ENCODE measurements at regions not wholly inside any gene's neighbourhood (a gene's known extent, or its start where the extent isn't known, plus 50 kb on each side); places are given as distances from the start of the nearest gene placed in this dataset.

- no peak overlapping the region for H3K4me3 Mint-ChIP-seq
- H3K27me3 Mint-ChIP-seq = no peaks in the 10 kb centered on the region
- peaks cover 7% of the 10 kb centered on the region for H3K9me3 Mint-ChIP-seq
- H3K27ac Mint-ChIP-seq = no peak overlapping the region
- ATAC-seq = no peak
- H3K36me3 Mint-ChIP-seq = no peaks in the 10 kb centered on the region
- H3K4me1 Mint-ChIP-seq = no peaks in the 10 kb centered on the region
These were observed 1046.2 kb downstream of the KCNT2 start for GRCh38 chr1:195562074-195562473.

DNA sequence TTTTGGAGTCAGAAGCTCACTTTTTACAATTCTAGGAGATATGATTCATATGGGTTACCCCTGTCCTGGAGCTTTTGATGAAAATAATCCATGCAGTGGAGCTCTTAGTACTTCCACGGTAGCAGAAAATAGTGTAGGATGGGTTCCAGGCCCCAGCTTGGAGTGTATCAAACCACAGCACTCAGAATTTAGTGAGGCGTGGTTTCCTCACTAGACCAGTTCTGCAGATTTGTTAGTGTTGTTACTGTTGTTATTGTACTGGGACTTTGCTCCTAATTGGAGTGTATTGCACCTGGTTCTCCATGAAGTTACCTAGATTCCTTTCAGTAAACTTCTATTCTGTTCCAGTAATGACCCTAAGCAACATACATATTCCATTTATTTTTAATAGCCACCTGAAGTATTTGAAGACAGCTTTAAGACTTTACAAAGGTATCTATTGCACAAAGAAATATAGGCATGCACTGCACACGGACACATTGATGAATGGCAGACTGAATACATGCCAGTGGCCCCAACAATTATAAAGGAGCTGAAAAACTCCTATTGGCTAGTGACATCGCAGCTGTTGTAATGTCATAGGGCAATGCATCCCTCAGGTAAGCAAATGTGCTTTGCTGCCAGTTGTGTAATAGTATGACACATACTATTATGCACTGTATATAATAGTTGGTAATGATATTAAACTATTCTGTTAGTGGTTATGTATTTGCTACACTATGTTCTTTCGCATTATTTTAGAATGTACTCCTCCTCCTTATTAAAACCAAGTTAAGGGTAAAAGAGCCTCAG is 1058.0 kb downstream of the KCNT2 start:
- Mint-ChIP-seq H3K9me3 (no peaks in the 10 kb centered on the region), H3K4me3 (no peak overlapping the region), H3K4me1 (no peaks in the 10 kb centered on the region), H3K27me3 (no peaks in the 10 kb centered on the region), H3K36me3 (no peaks in the 10 kb centered on the region), H3K27ac (no peak overlapping the region)
- no peak for ATAC-seq

GRCh38 chr1:195530961-195531360 is 1077.3 kb downstream of the KCNT2 start:
- Mint-ChIP-seq H3K36me3 (no peaks in the 10 kb centered on the region), H3K4me1 (no peaks in the 10 kb centered on the region), H3K27ac (no peak overlapping the region), H3K9me3 (peaks cover 8% of the 10 kb centered on the region), H3K4me3 (no peak overlapping the region), H3K27me3 (no peaks in the 10 kb centered on the region)
- no peak for ATAC-seq

GRCh38 chr1:195529881-195530280 is 1078.4 kb downstream of the KCNT2 start:
- H3K27me3 Mint-ChIP-seq = no peaks in the 10 kb centered on the region
- no peak for ATAC-seq
- H3K4me1 Mint-ChIP-seq = no peaks in the 10 kb centered on the region
- no peak overlapping the region for H3K4me3 Mint-ChIP-seq
- peaks cover 8% of the 10 kb centered on the region for H3K9me3 Mint-ChIP-seq
- no peak overlapping the region for H3K27ac Mint-ChIP-seq
- no peaks in the 10 kb centered on the region for H3K36me3 Mint-ChIP-seq

DNA sequence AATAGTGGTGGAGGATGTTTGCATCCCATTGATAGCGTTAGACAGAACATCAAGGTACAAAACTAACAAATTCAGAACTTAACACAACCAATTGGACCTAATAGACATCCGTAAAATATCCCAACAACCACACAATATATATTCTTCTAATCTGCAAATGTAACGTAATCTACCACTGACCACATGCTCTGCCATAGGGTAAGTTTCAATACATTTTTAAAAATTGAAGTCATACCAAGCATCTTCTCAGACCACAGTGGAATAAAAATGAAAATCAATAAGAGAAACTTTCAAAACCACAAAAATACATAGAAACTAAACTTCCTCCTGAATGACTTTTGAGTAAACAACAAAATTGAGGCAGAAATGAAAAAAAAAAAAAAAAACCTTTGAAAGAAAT is 1087.5 kb downstream of the KCNT2 start:
- Mint-ChIP-seq H3K4me3 (no peak overlapping the region), H3K36me3 (no peaks in the 10 kb centered on the region), H3K27ac (no peak overlapping the region), H3K9me3 (no peaks in the 10 kb centered on the region), H3K4me1 (no peaks in the 10 kb centered on the region), H3K27me3 (no peaks in the 10 kb centered on the region)
- no peak for ATAC-seq

- Mint-ChIP-seq H3K4me3 (no peak overlapping the region), H3K4me1 (no peaks in the 10 kb centered on the region), H3K27me3 (no peaks in the 10 kb centered on the region), H3K36me3 (no peaks in the 10 kb centered on the region), H3K27ac (no peak overlapping the region), H3K9me3 (no peaks in the 10 kb centered on the region)
- ATAC-seq = no peak
These were observed 1092.2 kb downstream of the KCNT2 start for GRCh38 chr1:195516036-195516435.

GRCh38 chr1:195511501-195511900 is 1096.7 kb downstream of the KCNT2 start:
- Mint-ChIP-seq H3K9me3 (peaks cover 2% of the 10 kb centered on the region), H3K4me3 (no peak overlapping the region), H3K4me1 (no peaks in the 10 kb centered on the region), H3K27ac (no peak overlapping the region), H3K27me3 (no peaks in the 10 kb centered on the region), H3K36me3 (no peaks in the 10 kb centered on the region)
- no peak for ATAC-seq

DNA sequence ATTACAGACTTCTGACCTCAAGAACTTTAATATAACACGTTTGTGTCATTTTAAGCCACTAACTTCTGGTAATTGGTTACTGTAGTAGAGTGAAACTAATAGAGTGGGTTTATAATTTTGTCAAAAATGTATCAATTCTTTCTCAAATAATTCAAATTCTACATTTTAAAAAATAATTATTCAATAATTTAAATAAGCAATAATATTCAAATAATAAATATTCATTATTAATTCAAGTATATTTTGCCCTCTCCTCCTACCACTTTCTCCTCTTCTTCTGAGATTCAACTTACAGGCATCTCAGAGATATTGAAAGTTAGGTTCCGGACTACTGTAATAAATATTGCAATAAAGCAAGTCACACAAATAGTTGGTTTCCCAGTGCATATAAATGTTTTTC is 1107.1 kb downstream of the KCNT2 start:
- H3K4me3 Mint-ChIP-seq = no peak overlapping the region
- no peaks in the 10 kb centered on the region for H3K36me3 Mint-ChIP-seq
- peaks cover 2% of the 10 kb centered on the region for H3K9me3 Mint-ChIP-seq
- H3K27ac Mint-ChIP-seq = no peak overlapping the region
- no peaks in the 10 kb centered on the region for H3K27me3 Mint-ChIP-seq
- ATAC-seq = no peak
- H3K4me1 Mint-ChIP-seq = no peaks in the 10 kb centered on the region

- H3K4me3 Mint-ChIP-seq = no peak overlapping the region
- H3K4me1 Mint-ChIP-seq = no peaks in the 10 kb centered on the region
- peaks cover 14% of the 10 kb centered on the region for H3K9me3 Mint-ChIP-seq
- no peaks in the 10 kb centered on the region for H3K27me3 Mint-ChIP-seq
- ATAC-seq = no peak
- no peaks in the 10 kb centered on the region for H3K36me3 Mint-ChIP-seq
- no peak overlapping the region for H3K27ac Mint-ChIP-seq
These were observed 1112.3 kb downstream of the KCNT2 start for GRCh38 chr1:195495720-195496635.

- Mint-ChIP-seq H3K4me1 (no peaks in the 10 kb centered on the region), H3K27ac (no peak overlapping the region), H3K36me3 (no peaks in the 10 kb centered on the region), H3K4me3 (no peak overlapping the region), H3K27me3 (no peaks in the 10 kb centered on the region), H3K9me3 (no peaks in the 10 kb centered on the region)
- ATAC-seq = no peak
These were observed 1126.1 kb downstream of the KCNT2 start for GRCh38 chr1:195482137-195482536.

GRCh38 chr1:195481293-195481692 is 1126.9 kb downstream of the KCNT2 start:
- Mint-ChIP-seq H3K4me1 (no peaks in the 10 kb centered on the region), H3K27ac (no peak overlapping the region), H3K27me3 (no peaks in the 10 kb centered on the region), H3K9me3 (no peaks in the 10 kb centered on the region), H3K36me3 (no peaks in the 10 kb centered on the region), H3K4me3 (no peak overlapping the region)
- no peak for ATAC-seq

DNA sequence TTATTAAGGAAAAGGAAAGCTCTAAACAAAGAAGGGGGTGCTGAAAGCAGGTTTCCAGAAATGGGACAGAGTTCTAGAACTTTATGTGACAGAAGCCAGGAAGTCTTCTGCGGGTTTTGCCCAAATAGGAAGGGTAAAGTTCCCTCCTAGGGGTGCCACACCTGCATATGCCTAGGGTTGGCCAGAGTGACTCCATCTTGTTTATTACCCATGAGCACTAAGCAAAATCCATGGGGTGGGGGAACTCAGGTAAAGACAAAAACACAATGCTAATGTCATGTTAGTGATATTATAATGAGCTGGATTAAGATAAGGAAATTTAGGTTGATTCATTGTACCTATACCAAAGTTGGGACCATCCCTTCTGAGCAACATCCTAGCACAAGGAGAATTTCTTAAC is 1132.7 kb downstream of the KCNT2 start:
- H3K4me3 Mint-ChIP-seq = no peak overlapping the region
- no peak overlapping the region for H3K27ac Mint-ChIP-seq
- H3K27me3 Mint-ChIP-seq = no peaks in the 10 kb centered on the region
- H3K4me1 Mint-ChIP-seq = no peaks in the 10 kb centered on the region
- no peak for ATAC-seq
- H3K36me3 Mint-ChIP-seq = no peaks in the 10 kb centered on the region
- H3K9me3 Mint-ChIP-seq = peaks cover 6% of the 10 kb centered on the region

- Mint-ChIP-seq H3K27me3 (no peaks in the 10 kb centered on the region), H3K4me1 (no peaks in the 10 kb centered on the region), H3K36me3 (no peaks in the 10 kb centered on the region), H3K9me3 (peaks cover 6% of the 10 kb centered on the region), H3K4me3 (no peak overlapping the region), H3K27ac (no peak overlapping the region)
- ATAC-seq = no peak
These were observed 1135.9 kb downstream of the KCNT2 start for GRCh38 chr1:195472291-195472690.

DNA sequence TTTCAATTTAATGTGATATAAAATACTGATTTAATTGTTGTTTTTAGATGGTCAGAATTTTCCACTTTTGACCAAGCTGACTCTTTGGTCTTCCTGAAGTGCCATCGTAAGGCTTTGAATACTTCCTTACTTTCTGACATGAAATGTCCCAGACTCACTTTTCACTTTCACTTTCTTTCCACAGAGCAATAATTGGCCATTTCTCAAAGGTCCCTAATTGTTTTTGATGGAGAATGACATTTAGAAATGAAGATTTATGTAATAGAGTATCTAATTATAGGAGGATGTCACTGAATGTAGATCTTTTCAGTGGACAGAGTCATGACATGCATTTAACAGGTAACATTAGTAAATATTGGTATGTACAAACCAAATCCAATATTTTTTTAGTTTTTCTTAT is 1141.6 kb downstream of the KCNT2 start:
- H3K4me3 Mint-ChIP-seq = no peak overlapping the region
- no peak overlapping the region for H3K27ac Mint-ChIP-seq
- H3K27me3 Mint-ChIP-seq = no peaks in the 10 kb centered on the region
- H3K36me3 Mint-ChIP-seq = no peaks in the 10 kb centered on the region
- ATAC-seq = no peak
- no peaks in the 10 kb centered on the region for H3K4me1 Mint-ChIP-seq
- H3K9me3 Mint-ChIP-seq = peaks cover 3% of the 10 kb centered on the region

DNA sequence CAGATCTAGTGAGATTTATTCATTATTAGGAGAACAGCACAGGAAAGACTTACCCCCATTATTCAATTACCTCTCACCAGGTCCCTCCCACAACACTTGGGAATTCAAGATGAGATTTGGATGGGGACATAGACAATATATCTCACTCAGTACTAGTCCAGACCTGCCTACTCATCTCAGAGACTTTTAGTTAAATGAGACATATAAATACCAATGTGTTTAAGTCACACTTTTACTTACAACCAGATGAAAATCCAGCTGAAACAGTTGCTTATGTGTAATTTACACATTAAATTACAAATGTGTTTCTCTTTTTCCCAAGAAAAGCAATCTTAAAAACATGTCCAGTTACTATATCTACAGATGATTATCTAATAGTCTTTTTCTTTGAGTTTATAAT is 1145.6 kb downstream of the KCNT2 start:
- Mint-ChIP-seq H3K36me3 (no peaks in the 10 kb centered on the region), H3K4me1 (no peaks in the 10 kb centered on the region), H3K27ac (no peak overlapping the region), H3K27me3 (no peaks in the 10 kb centered on the region), H3K4me3 (no peak overlapping the region), H3K9me3 (peaks cover 3% of the 10 kb centered on the region)
- ATAC-seq = no peak

DNA sequence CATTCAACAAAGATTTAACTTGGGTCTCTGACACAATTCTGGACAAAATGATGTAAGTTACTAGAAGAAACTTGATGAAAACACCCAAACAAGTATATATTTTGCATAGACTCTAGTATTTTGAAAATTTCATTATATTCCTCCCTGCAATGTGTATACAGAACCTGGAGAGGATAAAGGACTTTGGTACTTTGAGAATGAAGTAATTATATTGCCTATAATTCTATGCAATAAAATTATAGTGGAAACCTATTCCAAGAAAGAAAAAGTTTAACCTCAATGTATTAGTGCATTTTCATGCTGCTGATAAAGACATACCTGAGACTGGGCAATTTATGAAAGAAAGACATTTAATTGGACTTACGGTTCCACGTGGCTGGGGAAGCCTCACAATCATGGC is 1146.1 kb downstream of the KCNT2 start:
- Mint-ChIP-seq H3K36me3 (no peaks in the 10 kb centered on the region), H3K9me3 (peaks cover 3% of the 10 kb centered on the region), H3K27ac (no peak overlapping the region), H3K27me3 (no peaks in the 10 kb centered on the region), H3K4me3 (no peak overlapping the region), H3K4me1 (no peaks in the 10 kb centered on the region)
- no peak for ATAC-seq

Measured in stimulated activated memory B cell treated with anti-CD40 and anti-IgM and Interleukin-4, amounts not matched to agents 10 μg/mL and 1 μg/mL and 100 μg/mL, for 72 hours (primary cell).